Right lobe of liver (tissue), 4 donors: ENCODE measurements at regions not wholly inside any gene's neighbourhood (a gene's known extent, or its start where the extent isn't known, plus 50 kb on each side); places are given as distances from the start of the nearest gene placed in this dataset.

Source experiments
- CTCF ChIP-seq, 4 donors: fragments of 200-600 bp in 3 of 4; fragments of 450-650 bp in 1 of 4; IDR thresholded peaks; one replicate each; pipeline versions ENCODE4 v1.5.1 to v1.8.0; 2016 to 2022; ENCODE audit warnings: antibody characterized with exemption in 4 of 4, mild to moderate bottlenecking in 2 of 4
- POLR2A ChIP-seq: fragments of 450-650 bp; IDR thresholded peaks from one replicate; pipeline ENCODE4 v1.6.1; 2017; ENCODE audit warnings: antibody characterized with exemption, mild to moderate bottlenecking
- donor health status: DM: no; HTN: no; CAD: no.
- donor health status: DM: no; HTN: no; CAD: no.
- donor health status: DM: no; HTN: yes; CAD: no.

- TF ChIP-seq CTCF (IDR thresholded peaks at IDR 0.05) (no peak), POLR2A (no peak)
Observed at GRCh38 chr7:47024991-47025390, 556.9 kb downstream of the TNS3 start.
